ENCODE measurements at regions not wholly inside any gene's neighbourhood (a gene's known extent, or its start where the extent isn't known, plus 50 kb on each side); places are given as distances from the start of the nearest gene placed in this dataset.

DNA sequence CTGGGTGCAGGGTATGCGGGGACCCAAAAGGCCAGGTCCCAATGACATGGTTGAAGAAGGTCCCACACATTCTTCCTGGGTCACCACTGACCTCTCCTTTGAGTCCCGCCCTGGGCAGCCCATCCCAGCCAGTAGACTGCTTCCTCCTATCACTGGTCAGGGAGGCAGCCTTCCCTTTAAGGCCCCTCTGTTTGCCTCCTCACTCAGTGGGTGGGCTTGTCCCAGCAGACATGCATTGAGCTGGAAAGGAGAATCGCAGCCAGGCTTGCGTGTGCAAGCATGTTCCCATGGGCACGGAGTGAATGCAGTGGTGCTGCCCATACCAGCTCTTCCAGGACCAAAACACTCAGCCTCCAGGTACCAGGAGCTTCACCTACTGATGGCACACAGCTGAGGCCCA lies 162.4 kb upstream of the SYT13 start:
- TF ChIP-seq, protein P1, sequence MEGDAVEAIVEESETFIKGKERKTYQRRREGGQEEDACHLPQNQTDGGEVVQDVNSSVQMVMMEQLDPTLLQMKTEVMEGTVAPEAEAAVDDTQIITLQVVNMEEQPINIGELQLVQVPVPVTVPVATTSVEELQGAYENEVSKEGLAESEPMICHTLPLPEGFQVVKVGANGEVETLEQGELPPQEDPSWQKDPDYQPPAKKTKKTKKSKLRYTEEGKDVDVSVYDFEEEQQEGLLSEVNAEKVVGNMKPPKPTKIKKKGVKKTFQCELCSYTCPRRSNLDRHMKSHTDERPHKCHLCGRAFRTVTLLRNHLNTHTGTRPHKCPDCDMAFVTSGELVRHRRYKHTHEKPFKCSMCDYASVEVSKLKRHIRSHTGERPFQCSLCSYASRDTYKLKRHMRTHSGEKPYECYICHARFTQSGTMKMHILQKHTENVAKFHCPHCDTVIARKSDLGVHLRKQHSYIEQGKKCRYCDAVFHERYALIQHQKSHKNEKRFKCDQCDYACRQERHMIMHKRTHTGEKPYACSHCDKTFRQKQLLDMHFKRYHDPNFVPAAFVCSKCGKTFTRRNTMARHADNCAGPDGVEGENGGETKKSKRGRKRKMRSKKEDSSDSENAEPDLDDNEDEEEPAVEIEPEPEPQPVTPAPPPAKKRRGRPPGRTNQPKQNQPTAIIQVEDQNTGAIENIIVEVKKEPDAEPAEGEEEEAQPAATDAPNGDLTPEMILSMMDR (conservative IDR thresholded peaks at IDR 0.05), result no peak
- no peak for TF ChIP-seq EZH2 (IDR thresholded peaks at IDR 0.05; ENCODE audit: low read depth)

Measured in PC-9 (cell line).